AG10803 (cell line): ENCODE measurements at regions not wholly inside any gene's neighbourhood (a gene's known extent, or its start where the extent isn't known, plus 50 kb on each side); places are given as distances from the start of the nearest gene placed in this dataset.
"Not testable (repeated sequence)": the region's sequence is repeated elsewhere in the genome, so short reads cannot be mapped to it uniquely, and the experiment has no call there.

Source experiments
- DNase-seq: peaks from one replicate; pipeline ENCODE4 v3.0.0; 2010; ENCODE audit warnings: low read depth
- H3K4me3 ChIP-seq: 2 replicates; pipeline ENCODE4 v1.5.1; 2011; ENCODE audit warnings: mild to moderate bottlenecking, low read length, control low read depth
- CTCF ChIP-seq: conservative IDR thresholded peaks from 2 replicates; pipeline ENCODE4 v1.5.1; 2011; ENCODE audit warnings: mild to moderate bottlenecking, low read length, control low read depth, inconsistent platforms

GRCh38 chr17:31724026-31724425, 135.0 kb downstream of the COPRS start:
- peak; percentile 66 for DNase-seq
- no peak for TF ChIP-seq CTCF
- H3K4me3 ChIP-seq, result no peak overlapping the region

GRCh38 chr17:31722251-31723056, 136.6 kb downstream of the COPRS start:
- TF ChIP-seq CTCF, result no peak
- DNase-seq, result peak; percentile 68
- H3K4me3 ChIP-seq, result no peak overlapping the region

- H3K4me3 ChIP-seq, result no peak overlapping the region
- DNase-seq, result no peak
- no peak for TF ChIP-seq CTCF
Observed at GRCh38 chr17:31721291-31722025, 137.6 kb downstream of the COPRS start.

- DNase-seq, H3K4me3 ChIP-seq: not testable (repeated sequence)
Observed at GRCh38 chr17:31717251-31717650, 141.8 kb downstream of the COPRS start.

GRCh38 chr17:31715446-31715845, 143.6 kb downstream of the COPRS start:
- DNase-seq, result no peak

GRCh38 chr17:31704483-31704882, 154.6 kb downstream of the COPRS start:
- no peak for TF ChIP-seq CTCF
- no peak overlapping the region for H3K4me3 ChIP-seq
- DNase-seq, result no peak

More at GRCh38 chr17:31715446-31715845, 143.6 kb downstream of the COPRS start:
- no peak for TF ChIP-seq CTCF
- H3K4me3 ChIP-seq, result no peak overlapping the region

GRCh38 chr17:31702041-31702440, 157.0 kb downstream of the COPRS start:
- H3K4me3 ChIP-seq, result no peak overlapping the region
- TF ChIP-seq CTCF, result no peak
- no peak for DNase-seq
